ENCODE measurements at regions not wholly inside any gene's neighbourhood (a gene's known extent, or its start where the extent isn't known, plus 50 kb on each side); places are given as distances from the start of the nearest gene placed in this dataset.

DNA sequence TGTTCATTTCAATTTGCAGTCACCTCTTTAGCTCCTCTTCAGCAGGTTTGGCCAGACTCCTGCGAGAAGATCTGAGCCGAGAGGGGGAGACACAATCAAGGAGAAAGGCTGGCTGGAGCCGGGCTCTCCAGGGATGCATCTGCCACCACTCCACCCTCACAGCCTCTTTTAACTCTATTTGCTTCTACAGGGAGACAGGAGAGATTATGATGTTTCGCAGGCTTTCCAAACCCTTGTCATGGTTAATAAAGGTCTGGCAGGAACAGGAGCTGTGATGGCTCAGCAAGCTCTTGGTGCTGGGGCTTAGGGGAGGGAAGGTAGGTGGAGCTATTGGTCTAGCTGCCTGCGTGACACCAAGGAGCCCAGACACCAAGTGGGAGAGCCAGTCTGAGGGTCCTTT, 448.1 kb upstream of the PODXL start:
- TF ChIP-seq ZNF274 (IDR thresholded peaks at IDR 0.05; ENCODE audit: low read depth, low read length) (no peak), YY1 (IDR thresholded peaks at IDR 0.05; ENCODE audit: insufficient read depth, insufficient read length) (no peak), SUZ12 (IDR thresholded peaks at IDR 0.05; ENCODE audit: extremely low read depth, insufficient read depth, insufficient read length) (no peak)

All from NT2/D1 (cell line).